HG02885 (cell line): ENCODE measurements at regions not wholly inside any gene's neighbourhood (a gene's known extent, or its start where the extent isn't known, plus 50 kb on each side); places are given as distances from the start of the nearest gene placed in this dataset.

Source experiments
- ATAC-seq: cut with Tn5 transposase; IDR thresholded peaks from one replicate; pipeline ENCODE4 v1.9.1; 2021; ENCODE audit warnings: mild to moderate bottlenecking; ENCODE audit not compliant: unreplicated experiment, poor library complexity

- ATAC-seq = peak; percentile 71
These were observed 154.9 kb downstream of the TM9SF2 start for GRCh38 chr13:99656092-99656745.

- no peak for ATAC-seq
These were observed 154.2 kb downstream of the TM9SF2 start for GRCh38 chr13:99655351-99656091.

- no peak for ATAC-seq
These were observed 152.8 kb downstream of the TM9SF2 start for GRCh38 chr13:99654076-99654475.

GRCh38 chr13:99653526-99653925 is 152.3 kb downstream of the TM9SF2 start:
- ATAC-seq = no peak

GRCh38 chr13:99652901-99653300 is 151.6 kb downstream of the TM9SF2 start:
- no peak for ATAC-seq

GRCh38 chr13:99652141-99652540 is 150.9 kb downstream of the TM9SF2 start:
- ATAC-seq = no peak

- ATAC-seq = no peak
These were observed 149.7 kb downstream of the TM9SF2 start for GRCh38 chr13:99651016-99651415.

- no peak for ATAC-seq
These were observed 149.1 kb downstream of the TM9SF2 start for GRCh38 chr13:99650410-99650809.

- ATAC-seq = no peak
These were observed 147.7 kb downstream of the TM9SF2 start for GRCh38 chr13:99648927-99649326.

GRCh38 chr13:99648066-99648665 is 146.9 kb downstream of the TM9SF2 start:
- ATAC-seq = no peak

- ATAC-seq = no peak
These were observed 146.3 kb downstream of the TM9SF2 start for GRCh38 chr13:99647596-99647985.

- no peak for ATAC-seq
These were observed 145.8 kb downstream of the TM9SF2 start for GRCh38 chr13:99646866-99647595.

- no peak for ATAC-seq
These were observed 141.6 kb downstream of the TM9SF2 start for GRCh38 chr13:99642841-99643240.

- no peak for ATAC-seq
These were observed 140.7 kb downstream of the TM9SF2 start for GRCh38 chr13:99642006-99642405.

GRCh38 chr13:99640260-99640659 is 139.0 kb downstream of the TM9SF2 start:
- no peak for ATAC-seq

- no peak for ATAC-seq
These were observed 137.9 kb downstream of the TM9SF2 start for GRCh38 chr13:99639126-99639525.

GRCh38 chr13:99636728-99637353 is 135.6 kb downstream of the TM9SF2 start:
- ATAC-seq = peak; percentile 93

- peak; percentile 15 for ATAC-seq
These were observed 135.0 kb downstream of the TM9SF2 start for GRCh38 chr13:99636306-99636705.

GRCh38 chr13:99634672-99635071 is 133.4 kb downstream of the TM9SF2 start:
- no peak for ATAC-seq

GRCh38 chr13:99630269-99630898 is 129.1 kb downstream of the TM9SF2 start:
- ATAC-seq = no peak
